Left ventricle myocardium inferior (tissue), 1 donor: ENCODE measurements at regions not wholly inside any gene's neighbourhood (a gene's known extent, or its start where the extent isn't known, plus 50 kb on each side); places are given as distances from the start of the nearest gene placed in this dataset.

ENCODE experiments used
- DNase-seq: peaks from one replicate; pipeline ENCODE4 v3.0.0-alpha.2; 2020
- H3K27ac ChIP-seq: fragments of 200-600 bp; replicated peaks from 2 replicates; pipeline ENCODE4 v1.8.0; 2021
- H3K27me3 ChIP-seq: fragments of 200-600 bp; 2 replicates; pipeline ENCODE4 v1.8.0; 2021; ENCODE audit warnings: low read depth
- H3K36me3 ChIP-seq: fragments of 200-600 bp; 2 replicates; pipeline ENCODE4 v1.8.0; 2021
- H3K4me1 ChIP-seq: fragments of 200-600 bp; 2 replicates; pipeline ENCODE4 v1.8.0; 2021
- H3K4me3 ChIP-seq: fragments of 200-600 bp; 2 replicates; pipeline ENCODE4 v1.8.0; 2021; ENCODE audit warnings: mild to moderate bottlenecking, moderate library complexity
- H3K9me3 ChIP-seq: fragments of 200-600 bp; replicated peaks from 2 replicates; pipeline ENCODE4 v1.8.0; 2021
- CTCF ChIP-seq: fragments of 200-600 bp; IDR thresholded peaks from 2 replicates; pipeline ENCODE4 v1.8.0; 2021; ENCODE audit warnings: antibody characterized with exemption, mild to moderate bottlenecking, borderline replicate concordance
- intact Hi-C: fragments of 100-400 bp; cut with micrococcal nuclease; formaldehyde crosslinking; loops from one replicate; pipeline ENCODE4 v1.11.0; 2022
- donor health status: DM: no; HTN: yes; CAD: no; lungs with severe emphysema.

GRCh38 chr5:61649231-61649630 lies 317.2 kb downstream of the ZSWIM6 start:
- no peak for DNase-seq
- Histone ChIP-seq H3K27me3 (no peaks in the 10 kb centered on the region), H3K27ac (no peak overlapping the region), H3K36me3 (no peaks in the 10 kb centered on the region), H3K4me1 (no peaks in the 10 kb centered on the region), H3K9me3 (no peaks in the 10 kb centered on the region), H3K4me3 (no peak overlapping the region)
- no peak for TF ChIP-seq CTCF
- intact Hi-C loops = no loop called here

- DNase-seq = no peak
- H3K27ac ChIP-seq = no peak overlapping the region
- intact Hi-C loops = loop anchor here (10.0 kb wide), 1 partner anchor 595 kb away; no protein-coding TSS in a partner anchor
- H3K9me3 ChIP-seq = no peaks in the 10 kb centered on the region
- H3K4me1 ChIP-seq = no peaks in the 10 kb centered on the region
- no peak overlapping the region for H3K4me3 ChIP-seq
- no peaks in the 10 kb centered on the region for H3K36me3 ChIP-seq
- no peaks in the 10 kb centered on the region for H3K27me3 ChIP-seq
- no peak for TF ChIP-seq CTCF
Observed at GRCh38 chr5:61649971-61650370, 317.9 kb downstream of the ZSWIM6 start.

- no peaks in the 10 kb centered on the region for H3K27me3 ChIP-seq
- no peaks in the 10 kb centered on the region for H3K36me3 ChIP-seq
- no peak overlapping the region for H3K4me3 ChIP-seq
- H3K9me3 ChIP-seq = no peaks in the 10 kb centered on the region
- TF ChIP-seq CTCF = no peak
- intact Hi-C loops = loop anchor here (10.0 kb wide), 1 partner anchor 596 kb away; no protein-coding TSS in a partner anchor
- no peaks in the 10 kb centered on the region for H3K4me1 ChIP-seq
- H3K27ac ChIP-seq = no peak overlapping the region
- no peak for DNase-seq
Observed at GRCh38 chr5:61650661-61651060, 318.6 kb downstream of the ZSWIM6 start.

- H3K4me1 ChIP-seq = no peaks in the 10 kb centered on the region
- DNase-seq = no peak
- no peaks in the 10 kb centered on the region for H3K9me3 ChIP-seq
- no peak overlapping the region for H3K4me3 ChIP-seq
- no peak for TF ChIP-seq CTCF
- no peaks in the 10 kb centered on the region for H3K27me3 ChIP-seq
- intact Hi-C loops = loop anchor here (10.0 kb wide), 1 partner anchor 596 kb away; no protein-coding TSS in a partner anchor
- no peaks in the 10 kb centered on the region for H3K36me3 ChIP-seq
- no peak overlapping the region for H3K27ac ChIP-seq
Observed at GRCh38 chr5:61651195-61651594, 319.1 kb downstream of the ZSWIM6 start.

- intact Hi-C loops = loop anchor here (10.0 kb wide), 1 partner anchor 598 kb away; no protein-coding TSS in a partner anchor
- no peaks in the 10 kb centered on the region for H3K4me1 ChIP-seq
- H3K9me3 ChIP-seq = no peaks in the 10 kb centered on the region
- no peak overlapping the region for H3K27ac ChIP-seq
- no peaks in the 10 kb centered on the region for H3K27me3 ChIP-seq
- TF ChIP-seq CTCF = no peak
- no peaks in the 10 kb centered on the region for H3K36me3 ChIP-seq
- no peak for DNase-seq
- no peak overlapping the region for H3K4me3 ChIP-seq
Observed at GRCh38 chr5:61652916-61653315, 320.9 kb downstream of the ZSWIM6 start.
